ENCODE measurements at regions not wholly inside any gene's neighbourhood (a gene's known extent, or its start where the extent isn't known, plus 50 kb on each side); places are given as distances from the start of the nearest gene placed in this dataset.
"Not testable (repeated sequence)": the region's sequence is repeated elsewhere in the genome, so short reads cannot be mapped to it uniquely, and the experiment has no call there.

DNA sequence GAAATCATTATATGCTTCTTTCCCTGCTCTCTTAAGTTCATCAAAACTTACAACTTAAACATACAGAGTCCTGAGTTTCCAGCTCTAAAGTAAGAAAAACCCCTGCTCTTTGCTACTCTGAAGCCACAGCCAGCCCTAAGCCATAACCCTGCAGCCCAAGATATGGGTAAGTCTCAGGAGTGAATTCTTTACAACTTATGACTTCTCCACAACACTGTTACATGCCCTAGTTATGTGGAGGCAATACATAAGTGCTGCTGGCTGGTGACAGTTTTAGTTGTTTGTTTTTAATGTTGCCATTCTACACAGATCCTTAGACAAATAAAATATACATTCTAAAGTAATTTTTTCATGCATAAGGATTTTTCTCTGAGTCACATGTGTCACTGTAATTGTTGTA lies 100.2 kb downstream of the FBXO8 start:
- intact Hi-C loops (cut with micrococcal nuclease), result no loop called here

DNA sequence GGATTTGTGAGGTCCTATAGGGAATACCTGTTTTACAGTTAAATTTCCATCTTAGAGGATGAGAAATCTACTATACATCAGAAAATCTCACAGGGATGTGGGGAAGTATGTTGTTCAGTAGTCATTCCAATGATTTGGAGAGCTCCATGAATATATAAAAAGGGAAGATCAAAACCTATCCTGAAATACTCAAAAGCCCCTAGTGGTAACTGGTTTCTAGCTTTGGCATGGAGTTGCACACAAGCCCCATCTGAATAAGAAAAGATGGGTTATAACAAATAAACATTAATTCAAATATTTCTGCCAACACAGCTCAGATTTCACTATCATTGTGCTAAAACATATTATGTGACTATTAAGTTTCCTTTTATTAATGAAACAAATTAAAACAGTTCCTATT lies 101.6 kb downstream of the FBXO8 start:
- intact Hi-C loops (cut with micrococcal nuclease), result no loop called here

DNA sequence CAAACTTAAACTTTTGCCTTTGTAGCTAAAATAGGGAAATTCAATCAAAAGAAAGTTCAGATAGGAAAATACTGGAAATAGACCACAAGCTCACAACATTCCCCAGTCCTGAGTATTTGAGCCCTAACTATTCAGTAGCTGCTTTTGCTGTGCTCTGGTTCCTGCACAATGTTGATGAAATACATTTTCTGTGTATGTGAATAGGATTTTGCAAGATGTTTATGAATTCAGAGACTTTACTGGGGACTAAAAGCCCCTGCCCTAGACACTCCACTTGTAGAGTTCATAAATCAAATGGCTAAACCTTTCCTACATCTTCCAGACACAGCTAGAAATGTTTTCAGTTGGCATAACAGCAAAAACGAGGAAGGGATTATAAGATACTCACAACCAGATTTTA lies 105.9 kb downstream of the FBXO8 start:
- intact Hi-C loops (cut with micrococcal nuclease), result no loop called here

DNA sequence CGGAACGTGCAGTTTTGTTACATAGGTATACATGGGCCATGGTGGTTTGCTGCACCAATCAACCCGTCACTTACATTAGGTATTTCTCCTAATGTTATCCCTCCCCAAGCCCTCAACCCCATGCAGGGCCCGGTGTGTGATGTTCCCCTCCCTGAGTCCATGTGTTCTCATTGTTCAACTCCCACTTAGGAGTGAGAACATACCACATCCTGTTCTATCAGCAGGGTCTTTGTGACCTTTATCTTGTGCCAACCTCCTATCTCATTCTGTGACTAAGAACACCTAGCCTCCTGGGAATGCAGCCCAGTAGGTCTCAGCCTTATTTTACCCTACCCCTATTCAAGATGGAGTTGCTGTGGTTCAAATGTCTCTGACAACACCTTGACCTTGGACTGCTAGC lies 107.6 kb downstream of the FBXO8 start:
- intact Hi-C loops (cut with micrococcal nuclease), result not testable (repeated sequence)

DNA sequence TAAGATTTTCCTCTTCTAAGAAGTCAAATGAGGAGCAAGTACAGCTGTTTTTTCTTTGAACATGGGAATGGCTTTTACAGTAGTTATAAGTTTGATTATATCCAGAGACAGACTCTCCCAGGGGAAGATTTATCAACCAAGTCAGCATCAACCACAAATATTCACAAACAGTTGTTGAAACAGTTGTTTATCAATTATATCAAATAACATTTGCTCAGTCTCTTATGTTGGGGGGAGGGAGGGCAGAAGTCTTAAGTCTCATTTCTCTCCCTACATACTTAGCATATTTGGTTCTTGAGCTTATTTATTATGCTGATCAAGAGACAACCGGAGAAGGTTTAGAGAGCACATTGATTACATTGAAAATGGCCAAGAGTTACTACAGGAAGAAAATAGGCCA lies 110.1 kb downstream of the FBXO8 start:
- intact Hi-C loops (cut with micrococcal nuclease), result no loop called here

DNA sequence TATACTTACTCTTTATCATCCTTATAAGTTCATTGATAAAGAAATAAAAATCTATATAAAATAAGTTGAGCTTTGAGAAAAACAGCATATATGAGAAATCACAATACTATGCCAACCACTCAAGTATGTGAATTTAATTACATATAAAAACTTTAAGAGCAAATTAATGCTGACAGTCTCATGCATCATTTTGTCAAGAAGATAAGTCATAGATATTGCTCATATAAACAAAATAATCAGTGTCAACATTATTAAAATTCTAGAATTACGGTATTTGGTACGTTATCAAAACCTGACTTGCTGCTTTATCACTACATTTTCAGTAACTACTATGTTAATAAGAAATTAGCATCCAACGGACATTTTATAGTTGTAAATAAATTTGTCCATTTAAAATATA lies 111.2 kb downstream of the FBXO8 start:
- intact Hi-C loops (cut with micrococcal nuclease), result no loop called here

DNA sequence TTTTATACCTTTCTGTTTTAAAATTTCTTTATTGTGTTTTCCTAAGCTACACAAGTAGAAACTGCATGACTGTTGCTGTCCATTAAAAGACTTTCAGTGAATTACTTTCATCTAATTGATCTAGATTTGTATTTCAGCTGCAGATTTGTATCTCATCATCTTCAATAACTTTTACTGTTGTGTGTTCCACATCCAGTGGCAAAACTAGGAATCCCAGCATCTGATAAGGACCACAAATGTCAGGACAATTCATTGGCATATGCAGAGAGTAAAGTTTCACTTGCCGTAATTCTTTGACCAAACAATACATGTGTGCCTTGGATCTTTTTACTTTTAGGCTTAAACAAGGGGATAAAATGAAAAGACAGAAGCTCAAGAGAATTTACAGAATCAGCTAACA lies 112.6 kb downstream of the FBXO8 start:
- intact Hi-C loops (cut with micrococcal nuclease), result no loop called here

DNA sequence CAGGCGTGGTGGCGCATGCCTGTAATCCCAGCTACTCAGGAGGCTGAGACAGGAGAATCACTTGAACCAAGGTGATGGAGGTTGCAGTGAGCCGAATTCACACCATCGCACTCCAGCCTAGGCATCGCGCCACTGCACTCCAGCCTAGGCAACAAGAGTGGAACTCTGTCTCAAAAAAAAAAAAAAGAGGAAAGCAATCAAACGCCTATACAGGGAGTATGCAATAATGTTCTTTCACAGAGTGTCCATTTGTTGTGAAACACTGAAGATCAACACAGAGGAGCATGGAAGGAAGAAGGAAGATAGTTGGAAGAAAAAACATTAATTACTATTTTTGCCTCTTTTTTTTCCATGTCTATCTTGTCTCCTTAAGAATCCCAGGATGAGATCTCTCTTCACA lies 113.4 kb downstream of the FBXO8 start:
- intact Hi-C loops (cut with micrococcal nuclease), result no loop called here

DNA sequence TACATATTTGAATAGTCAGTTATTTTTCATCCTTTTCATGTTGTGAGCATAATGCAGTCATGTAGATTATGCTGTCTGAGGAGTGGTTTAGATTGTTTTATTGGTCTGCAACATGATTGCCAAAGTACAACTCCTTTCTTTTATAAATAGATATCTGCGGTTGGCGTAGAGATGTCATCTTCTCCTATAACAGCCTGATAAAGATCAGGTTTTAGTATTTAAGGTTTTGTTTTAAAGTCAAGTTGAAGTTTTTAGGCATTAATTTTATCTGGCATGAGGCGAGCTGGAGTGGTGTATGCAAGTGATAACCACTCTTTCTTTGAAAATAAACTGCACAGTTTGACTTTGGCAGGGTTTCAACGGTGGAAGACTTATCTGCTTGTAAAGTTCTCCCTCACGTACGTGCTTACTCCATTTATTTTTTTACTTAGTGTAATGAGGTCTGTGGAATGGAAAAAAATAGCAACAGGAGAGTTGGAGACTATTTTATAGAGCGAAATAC lies 126.3 kb downstream of the FBXO8 start:
- intact Hi-C loops (cut with micrococcal nuclease), result no loop called here

DNA sequence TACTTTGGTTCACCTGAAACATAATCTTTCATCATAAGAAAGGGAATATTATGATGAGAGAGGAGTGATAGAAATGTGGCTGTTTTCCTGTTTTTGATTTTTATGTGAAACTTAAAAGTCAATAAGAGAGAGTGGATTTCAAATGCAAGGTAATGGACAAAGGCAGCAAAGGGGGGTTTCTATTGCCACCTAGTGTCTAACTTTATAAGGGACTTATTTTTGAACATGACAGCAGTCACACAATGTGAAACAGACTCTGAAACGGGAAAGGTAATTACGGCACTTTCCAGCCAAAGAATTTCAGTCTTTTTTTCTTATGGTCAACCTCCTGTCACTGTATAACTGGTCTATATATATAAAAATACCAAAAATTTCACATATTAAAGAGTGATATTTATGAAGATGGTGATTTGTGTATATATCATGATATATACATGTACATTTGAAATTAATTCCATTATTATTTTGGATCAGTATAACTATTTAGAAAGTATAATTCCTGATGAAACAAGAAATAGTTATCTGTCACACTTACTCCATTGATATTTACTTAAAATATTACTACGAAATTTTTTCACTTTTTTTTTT lies 127.1 kb downstream of the FBXO8 start:
- intact Hi-C loops (cut with micrococcal nuclease), result loop anchor here (1.0 kb wide), 3 partner anchors 163 to 736 kb away; no protein-coding TSS in a partner anchor

DNA sequence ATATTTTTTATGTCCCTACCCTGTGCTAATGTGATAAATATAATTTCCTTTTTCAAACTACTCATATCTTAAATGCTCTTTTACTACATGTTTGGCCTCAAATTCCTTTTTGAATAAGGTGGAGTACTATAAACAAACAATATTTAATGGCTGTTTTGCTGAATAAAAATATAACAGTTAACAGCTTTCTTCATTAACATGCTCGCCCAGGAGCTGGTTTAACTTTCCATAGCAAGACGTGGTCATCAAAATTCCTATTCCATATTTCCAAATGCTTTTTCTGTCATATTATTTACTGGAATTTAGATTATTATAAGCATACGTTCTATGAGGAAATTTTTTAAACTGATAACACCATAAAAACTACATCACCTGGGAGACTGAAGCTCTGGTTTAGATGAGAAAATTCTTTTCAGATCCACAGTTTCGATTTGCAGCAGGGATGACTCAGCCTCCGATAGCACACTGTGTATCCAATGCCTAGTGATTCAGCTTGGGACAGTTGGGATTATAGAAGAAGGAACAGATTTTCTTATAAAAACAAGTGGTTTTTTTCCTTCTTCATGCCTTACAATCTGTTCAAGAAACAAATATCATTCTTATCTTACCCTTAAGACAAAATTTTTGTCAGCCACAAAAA lies 129.1 kb downstream of the FBXO8 start:
- intact Hi-C loops (cut with micrococcal nuclease), result no loop called here

DNA sequence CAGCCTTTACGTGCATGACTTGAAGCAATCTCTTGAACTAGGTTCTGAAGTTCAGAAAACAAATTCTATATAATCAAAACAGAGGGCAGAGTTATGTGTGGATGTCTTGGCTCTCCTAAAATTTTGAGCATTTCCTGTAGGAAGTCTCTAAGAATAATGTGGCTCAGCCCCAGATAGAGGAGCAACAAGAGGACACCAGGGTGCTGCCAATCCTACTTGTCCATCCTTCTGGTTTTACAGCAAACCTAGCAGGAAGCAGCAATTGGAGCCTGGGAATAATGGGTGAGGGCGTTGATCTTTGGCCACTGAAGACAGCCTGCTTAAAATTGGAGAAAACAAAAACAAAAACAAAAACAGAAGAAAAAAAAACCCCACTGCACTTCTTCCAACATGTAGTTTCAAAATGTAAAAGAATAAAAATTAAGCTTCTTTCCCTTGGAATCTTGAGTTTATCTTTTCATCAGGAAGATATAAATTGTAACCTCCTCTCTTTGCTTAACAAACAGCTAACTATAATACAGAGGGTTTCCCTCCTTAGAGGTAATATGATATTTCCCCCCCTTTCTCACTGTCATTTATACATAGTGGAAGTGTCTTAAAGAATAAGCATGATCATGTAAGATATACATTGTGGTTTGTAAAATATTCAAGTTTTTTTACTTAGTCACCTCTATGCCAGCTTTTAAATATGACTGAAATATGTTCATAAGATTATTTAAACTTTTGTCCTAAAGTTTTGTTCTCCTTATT lies 130.6 kb downstream of the FBXO8 start:
- intact Hi-C loops (cut with micrococcal nuclease), result no loop called here

DNA sequence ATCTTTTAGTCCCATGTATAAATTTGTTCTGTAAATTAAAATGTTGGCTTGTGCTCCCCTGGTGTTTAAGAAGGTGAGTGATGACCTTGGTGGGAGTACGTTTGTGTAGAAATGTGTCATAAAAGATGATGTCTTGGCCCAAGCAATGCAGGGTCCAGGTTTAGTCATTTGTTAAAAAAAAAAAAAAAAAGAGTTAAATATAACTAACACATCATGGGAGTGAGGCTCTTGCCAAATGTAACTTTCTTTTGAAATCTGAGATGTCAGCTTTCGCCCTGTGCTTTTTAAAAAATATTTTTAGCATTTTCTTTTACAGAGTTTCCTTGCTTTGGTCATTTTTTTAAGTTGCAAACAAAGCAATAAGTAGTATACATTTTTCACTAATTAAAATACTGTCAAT lies 135.6 kb downstream of the FBXO8 start:
- intact Hi-C loops (cut with micrococcal nuclease), result no loop called here

DNA sequence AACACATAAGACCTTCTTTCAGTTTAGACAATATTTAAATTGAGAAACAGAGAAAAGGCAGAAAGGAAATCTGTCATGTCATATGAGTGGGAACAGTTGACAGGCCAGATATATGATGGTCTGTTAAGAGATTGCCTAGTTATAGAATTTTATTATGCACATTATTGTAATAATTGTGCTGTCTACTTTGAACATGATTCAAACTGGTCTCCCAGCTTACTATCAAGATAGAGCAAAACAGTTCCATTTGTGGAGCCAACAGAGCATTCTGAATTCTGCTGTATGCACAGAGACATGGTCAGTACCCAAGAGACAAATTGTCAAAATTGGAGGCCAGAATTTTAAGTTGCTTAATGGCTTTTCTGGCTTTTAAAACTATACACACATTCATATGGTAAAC lies 139.4 kb downstream of the FBXO8 start:
- intact Hi-C loops (cut with micrococcal nuclease), result no loop called here

DNA sequence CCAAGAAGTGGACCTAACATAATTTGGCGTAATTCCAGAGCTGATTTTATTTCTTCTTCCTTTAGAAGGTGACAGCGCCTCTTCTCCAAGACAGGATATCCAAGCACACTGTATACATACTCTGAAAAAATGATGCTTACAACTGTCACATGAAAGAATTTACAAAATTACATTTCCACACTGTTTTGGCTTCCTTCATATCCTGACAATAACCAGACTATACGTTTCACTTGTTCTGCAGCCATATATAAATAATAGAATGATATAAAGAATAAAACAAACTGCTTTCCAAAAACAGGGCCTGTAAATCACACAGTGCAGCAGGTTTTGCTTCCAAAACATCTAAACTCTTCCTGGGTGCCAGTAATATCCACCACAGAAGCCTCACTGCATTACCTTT lies 141.6 kb downstream of the FBXO8 start:
- intact Hi-C loops (cut with micrococcal nuclease), result no loop called here

DNA sequence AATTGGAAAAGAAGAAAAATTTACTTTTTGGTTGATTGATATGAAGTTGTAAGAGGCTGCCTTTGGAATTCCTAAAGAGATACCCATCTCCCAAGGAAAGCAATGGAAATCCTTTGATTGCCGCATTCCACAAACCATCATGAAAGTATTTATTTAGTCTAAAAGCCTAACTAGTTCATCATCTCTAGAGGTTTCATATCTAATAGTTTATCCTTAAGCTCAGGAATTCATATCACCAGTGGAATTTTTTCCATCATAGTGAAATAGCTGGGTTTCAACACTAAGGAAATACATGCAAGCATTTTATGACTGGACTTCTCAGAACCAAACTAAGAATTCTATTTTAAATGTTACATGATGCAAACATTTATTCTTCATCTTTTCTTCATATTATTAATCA lies 144.9 kb downstream of the FBXO8 start:
- intact Hi-C loops (cut with micrococcal nuclease), result no loop called here

DNA sequence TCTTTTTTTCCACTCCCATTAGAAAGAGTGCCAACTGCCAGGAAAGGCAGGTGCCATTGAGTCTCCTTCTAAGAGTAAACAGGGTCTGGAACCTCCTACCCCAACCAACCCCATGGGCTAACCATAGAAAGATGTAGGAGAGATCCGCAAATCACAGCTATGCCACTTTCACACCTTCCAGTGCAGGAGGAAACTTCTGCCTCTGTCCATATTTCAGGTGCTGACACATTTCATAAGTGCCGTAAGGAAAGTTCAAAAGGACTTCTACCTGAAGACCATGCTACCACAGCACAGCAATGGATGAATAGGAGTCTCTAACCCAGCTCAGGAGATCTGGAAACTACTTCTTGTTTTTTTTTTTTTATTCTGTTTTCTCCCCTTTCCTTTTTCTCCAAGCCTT lies 145.8 kb downstream of the FBXO8 start:
- intact Hi-C loops (cut with micrococcal nuclease), result no loop called here

DNA sequence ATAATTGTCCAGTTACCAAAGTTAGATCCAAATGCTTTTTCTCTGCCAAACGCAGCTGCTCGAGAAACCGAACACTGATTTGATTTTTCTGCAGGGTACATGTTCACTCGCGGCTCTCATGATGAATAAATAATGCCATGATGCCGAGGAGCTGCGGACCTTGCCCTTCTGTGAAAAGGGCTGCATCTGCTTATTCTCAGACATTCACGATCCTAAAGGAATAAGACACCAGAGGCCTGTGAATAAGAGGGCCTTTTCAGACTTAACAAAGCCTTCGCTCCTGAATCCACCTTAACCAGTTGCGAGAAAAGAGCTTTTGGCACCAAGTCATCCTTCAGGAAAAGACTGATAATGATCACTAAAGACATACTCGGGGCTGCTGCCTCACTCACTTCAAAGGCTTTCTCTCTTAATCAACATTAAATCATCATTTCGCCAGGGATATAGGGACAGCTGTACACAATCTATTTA lies 147.5 kb downstream of the FBXO8 start:
- intact Hi-C loops (cut with micrococcal nuclease), result no loop called here

DNA sequence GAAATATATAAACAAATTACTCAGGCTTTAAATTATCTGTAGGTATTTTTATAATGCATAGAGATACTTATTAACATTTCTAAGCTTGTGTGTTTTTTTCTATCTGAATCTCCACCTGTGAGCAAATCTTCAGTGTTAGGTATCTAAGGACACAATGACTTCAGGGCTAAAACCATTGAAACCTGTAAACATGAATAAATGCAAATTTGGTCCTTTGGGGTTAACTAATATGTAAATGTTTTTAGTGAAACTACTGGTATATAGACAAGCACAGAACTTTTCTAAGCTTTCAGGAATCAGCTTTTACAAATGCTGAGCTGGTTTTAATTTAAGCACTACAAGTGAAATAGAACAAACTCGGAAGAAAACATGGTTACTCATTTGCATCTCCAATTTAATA lies 147.9 kb downstream of the FBXO8 start:
- intact Hi-C loops (cut with micrococcal nuclease), result no loop called here

DNA sequence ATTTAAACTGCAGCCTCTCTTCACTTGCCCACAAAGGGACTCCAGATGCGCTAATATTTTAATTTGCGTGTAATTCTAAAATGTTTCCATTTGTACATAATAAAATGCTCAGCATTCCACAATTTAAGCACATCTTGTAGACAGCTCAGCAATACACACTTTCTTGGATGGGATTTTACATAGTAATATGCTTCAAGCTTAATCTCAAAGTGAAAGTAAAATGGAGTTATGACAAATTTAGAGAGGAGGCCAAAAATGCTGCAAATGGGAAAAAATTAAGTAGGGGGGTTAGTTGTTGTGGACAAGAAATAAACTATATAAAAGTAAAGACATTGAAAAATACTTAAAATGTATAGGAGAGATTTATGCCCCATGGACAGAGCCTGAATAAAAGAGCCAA lies 149.1 kb downstream of the FBXO8 start:
- intact Hi-C loops (cut with micrococcal nuclease), result no loop called here

DNA sequence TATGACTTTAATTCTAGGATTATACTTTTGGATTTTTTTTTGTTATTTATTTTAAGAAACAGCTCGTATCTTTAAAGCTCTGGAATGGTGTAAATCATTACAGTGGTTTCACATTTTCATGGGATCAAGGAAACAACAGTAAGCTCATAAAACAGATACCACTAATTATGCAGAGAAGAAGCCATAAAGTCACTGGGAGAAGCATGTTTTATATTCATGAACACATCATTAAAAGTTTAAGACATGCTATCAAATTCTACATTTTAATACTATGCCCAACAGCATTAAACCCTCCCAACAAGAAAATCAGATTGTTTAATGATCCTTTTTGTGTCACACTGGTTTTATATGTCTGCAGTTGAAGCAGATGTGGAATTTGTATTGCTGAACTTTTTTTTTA lies 149.9 kb downstream of the FBXO8 start:
- intact Hi-C loops (cut with micrococcal nuclease), result no loop called here

DNA sequence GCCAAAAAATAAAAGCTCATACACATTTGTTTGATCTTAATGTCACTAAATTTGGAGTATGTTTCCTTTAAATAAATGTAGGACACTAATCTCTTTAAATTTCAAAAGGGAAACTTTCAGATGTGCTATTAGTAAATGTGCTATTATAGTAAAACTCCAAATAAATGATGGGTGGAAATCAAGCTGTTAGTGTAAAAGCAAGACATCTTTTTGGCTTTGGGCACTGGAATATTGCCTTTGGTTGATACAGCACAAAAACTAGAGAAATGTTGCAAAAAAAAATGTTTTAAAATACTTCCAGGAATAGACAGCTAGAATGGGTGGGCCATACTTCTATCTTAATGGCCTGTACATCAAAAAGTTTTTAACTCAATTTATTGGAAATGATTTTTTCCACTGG lies 151.6 kb downstream of the FBXO8 start:
- intact Hi-C loops (cut with micrococcal nuclease), result no loop called here

DNA sequence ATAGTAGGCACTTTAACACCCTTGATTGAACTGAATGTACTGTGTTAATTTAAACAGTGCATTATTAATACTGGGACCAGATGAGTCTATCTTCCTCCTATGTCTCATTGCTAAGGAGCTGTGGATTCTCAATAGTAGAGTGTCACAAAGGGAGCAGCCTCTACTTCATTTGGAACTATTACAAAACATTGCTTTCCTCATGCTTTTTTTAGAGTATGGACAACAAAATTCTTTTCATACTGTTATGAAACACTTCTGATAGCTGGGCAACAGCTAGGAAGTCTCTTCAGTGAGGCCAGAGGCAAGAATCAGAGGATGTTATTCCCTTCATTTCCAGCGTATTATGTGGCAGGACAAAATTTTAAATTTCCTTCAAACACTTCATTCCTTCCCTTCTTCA lies 160.8 kb downstream of the FBXO8 start:
- intact Hi-C loops (cut with micrococcal nuclease), result loop anchor here (10.0 kb wide), 1 partner anchor 808 kb away; no protein-coding TSS in a partner anchor
